H1 (cell line): ENCODE measurements at regions not wholly inside any gene's neighbourhood (a gene's known extent, or its start where the extent isn't known, plus 50 kb on each side); places are given as distances from the start of the nearest gene placed in this dataset.

Source experiments
- ATF2 ChIP-seq: IDR thresholded peaks from 2 replicates; pipeline ENCODE4 v1.6.1; 2012; ENCODE audit warnings: low read length, inconsistent platforms
- CHD1 ChIP-seq: IDR thresholded peaks from 2 replicates; pipeline ENCODE4 v1.6.1; 2012; ENCODE audit warnings: low read depth, low read length, improper control_type of control experiment
- TF ChIP-seq, protein P1 (sequence below): fragments of 300-600 bp; sonication (generic); IDR thresholded peaks from 2 replicates; pipeline ENCODE4 v1.7.1; 2012; ENCODE audit warnings: low read length, moderate library complexity, mild to moderate bottlenecking, inconsistent platforms; ENCODE audit not compliant: insufficient replicate concordance

DNA sequence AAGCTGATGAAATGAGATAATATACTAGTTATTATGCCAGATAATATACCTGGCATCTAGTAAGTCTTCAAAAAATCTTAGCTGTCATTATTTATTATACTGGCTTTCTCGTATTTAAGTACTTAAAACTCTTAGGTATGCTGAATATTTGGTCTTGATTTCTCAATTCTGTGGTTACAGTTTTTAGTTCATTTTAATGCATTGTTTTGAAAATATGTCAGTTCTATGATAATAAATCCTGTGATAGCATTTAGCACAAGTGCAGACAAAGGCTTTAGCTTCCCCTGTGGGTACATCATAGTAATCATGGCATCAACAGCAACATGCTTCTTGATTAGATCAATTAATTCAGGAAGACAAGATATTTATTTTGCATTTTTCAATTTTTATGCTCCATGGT is 133.0 kb downstream of the SMC2 start (continued):
- TF ChIP-seq ATF2: no peak
- no peak for TF ChIP-seq CHD1
- TF ChIP-seq, protein P1, sequence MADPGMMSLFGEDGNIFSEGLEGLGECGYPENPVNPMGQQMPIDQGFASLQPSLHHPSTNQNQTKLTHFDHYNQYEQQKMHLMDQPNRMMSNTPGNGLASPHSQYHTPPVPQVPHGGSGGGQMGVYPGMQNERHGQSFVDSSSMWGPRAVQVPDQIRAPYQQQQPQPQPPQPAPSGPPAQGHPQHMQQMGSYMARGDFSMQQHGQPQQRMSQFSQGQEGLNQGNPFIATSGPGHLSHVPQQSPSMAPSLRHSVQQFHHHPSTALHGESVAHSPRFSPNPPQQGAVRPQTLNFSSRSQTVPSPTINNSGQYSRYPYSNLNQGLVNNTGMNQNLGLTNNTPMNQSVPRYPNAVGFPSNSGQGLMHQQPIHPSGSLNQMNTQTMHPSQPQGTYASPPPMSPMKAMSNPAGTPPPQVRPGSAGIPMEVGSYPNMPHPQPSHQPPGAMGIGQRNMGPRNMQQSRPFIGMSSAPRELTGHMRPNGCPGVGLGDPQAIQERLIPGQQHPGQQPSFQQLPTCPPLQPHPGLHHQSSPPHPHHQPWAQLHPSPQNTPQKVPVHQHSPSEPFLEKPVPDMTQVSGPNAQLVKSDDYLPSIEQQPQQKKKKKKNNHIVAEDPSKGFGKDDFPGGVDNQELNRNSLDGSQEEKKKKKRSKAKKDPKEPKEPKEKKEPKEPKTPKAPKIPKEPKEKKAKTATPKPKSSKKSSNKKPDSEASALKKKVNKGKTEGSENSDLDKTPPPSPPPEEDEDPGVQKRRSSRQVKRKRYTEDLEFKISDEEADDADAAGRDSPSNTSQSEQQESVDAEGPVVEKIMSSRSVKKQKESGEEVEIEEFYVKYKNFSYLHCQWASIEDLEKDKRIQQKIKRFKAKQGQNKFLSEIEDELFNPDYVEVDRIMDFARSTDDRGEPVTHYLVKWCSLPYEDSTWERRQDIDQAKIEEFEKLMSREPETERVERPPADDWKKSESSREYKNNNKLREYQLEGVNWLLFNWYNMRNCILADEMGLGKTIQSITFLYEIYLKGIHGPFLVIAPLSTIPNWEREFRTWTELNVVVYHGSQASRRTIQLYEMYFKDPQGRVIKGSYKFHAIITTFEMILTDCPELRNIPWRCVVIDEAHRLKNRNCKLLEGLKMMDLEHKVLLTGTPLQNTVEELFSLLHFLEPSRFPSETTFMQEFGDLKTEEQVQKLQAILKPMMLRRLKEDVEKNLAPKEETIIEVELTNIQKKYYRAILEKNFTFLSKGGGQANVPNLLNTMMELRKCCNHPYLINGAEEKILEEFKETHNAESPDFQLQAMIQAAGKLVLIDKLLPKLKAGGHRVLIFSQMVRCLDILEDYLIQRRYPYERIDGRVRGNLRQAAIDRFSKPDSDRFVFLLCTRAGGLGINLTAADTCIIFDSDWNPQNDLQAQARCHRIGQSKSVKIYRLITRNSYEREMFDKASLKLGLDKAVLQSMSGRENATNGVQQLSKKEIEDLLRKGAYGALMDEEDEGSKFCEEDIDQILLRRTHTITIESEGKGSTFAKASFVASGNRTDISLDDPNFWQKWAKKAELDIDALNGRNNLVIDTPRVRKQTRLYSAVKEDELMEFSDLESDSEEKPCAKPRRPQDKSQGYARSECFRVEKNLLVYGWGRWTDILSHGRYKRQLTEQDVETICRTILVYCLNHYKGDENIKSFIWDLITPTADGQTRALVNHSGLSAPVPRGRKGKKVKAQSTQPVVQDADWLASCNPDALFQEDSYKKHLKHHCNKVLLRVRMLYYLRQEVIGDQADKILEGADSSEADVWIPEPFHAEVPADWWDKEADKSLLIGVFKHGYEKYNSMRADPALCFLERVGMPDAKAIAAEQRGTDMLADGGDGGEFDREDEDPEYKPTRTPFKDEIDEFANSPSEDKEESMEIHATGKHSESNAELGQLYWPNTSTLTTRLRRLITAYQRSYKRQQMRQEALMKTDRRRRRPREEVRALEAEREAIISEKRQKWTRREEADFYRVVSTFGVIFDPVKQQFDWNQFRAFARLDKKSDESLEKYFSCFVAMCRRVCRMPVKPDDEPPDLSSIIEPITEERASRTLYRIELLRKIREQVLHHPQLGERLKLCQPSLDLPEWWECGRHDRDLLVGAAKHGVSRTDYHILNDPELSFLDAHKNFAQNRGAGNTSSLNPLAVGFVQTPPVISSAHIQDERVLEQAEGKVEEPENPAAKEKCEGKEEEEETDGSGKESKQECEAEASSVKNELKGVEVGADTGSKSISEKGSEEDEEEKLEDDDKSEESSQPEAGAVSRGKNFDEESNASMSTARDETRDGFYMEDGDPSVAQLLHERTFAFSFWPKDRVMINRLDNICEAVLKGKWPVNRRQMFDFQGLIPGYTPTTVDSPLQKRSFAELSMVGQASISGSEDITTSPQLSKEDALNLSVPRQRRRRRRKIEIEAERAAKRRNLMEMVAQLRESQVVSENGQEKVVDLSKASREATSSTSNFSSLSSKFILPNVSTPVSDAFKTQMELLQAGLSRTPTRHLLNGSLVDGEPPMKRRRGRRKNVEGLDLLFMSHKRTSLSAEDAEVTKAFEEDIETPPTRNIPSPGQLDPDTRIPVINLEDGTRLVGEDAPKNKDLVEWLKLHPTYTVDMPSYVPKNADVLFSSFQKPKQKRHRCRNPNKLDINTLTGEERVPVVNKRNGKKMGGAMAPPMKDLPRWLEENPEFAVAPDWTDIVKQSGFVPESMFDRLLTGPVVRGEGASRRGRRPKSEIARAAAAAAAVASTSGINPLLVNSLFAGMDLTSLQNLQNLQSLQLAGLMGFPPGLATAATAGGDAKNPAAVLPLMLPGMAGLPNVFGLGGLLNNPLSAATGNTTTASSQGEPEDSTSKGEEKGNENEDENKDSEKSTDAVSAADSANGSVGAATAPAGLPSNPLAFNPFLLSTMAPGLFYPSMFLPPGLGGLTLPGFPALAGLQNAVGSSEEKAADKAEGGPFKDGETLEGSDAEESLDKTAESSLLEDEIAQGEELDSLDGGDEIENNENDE: no peak
